OCI-LY1 (cell line): ENCODE measurements at regions not wholly inside any gene's neighbourhood (a gene's known extent, or its start where the extent isn't known, plus 50 kb on each side); places are given as distances from the start of the nearest gene placed in this dataset.

Experiments
- EZH2 ChIP-seq: fragments of 200-600 bp; sonication (generic), shearing (Covaris generic); IDR thresholded peaks from 2 replicates; pipeline ENCODE4 v1.8.0; 2017; ENCODE audit warnings: borderline replicate concordance, mixed run types, mild to moderate bottlenecking, antibody characterized with exemption, low read length, moderate library complexity, mixed read lengths
- TF ChIP-seq, protein P1 (sequence below): fragments of 200-600 bp; sonication (generic), shearing (Covaris generic); IDR thresholded peaks from 2 replicates; pipeline ENCODE4 v1.5.1; 2017; ENCODE audit warnings: mild to moderate bottlenecking, antibody characterized with exemption, low read length, moderate library complexity, mixed read lengths

DNA sequence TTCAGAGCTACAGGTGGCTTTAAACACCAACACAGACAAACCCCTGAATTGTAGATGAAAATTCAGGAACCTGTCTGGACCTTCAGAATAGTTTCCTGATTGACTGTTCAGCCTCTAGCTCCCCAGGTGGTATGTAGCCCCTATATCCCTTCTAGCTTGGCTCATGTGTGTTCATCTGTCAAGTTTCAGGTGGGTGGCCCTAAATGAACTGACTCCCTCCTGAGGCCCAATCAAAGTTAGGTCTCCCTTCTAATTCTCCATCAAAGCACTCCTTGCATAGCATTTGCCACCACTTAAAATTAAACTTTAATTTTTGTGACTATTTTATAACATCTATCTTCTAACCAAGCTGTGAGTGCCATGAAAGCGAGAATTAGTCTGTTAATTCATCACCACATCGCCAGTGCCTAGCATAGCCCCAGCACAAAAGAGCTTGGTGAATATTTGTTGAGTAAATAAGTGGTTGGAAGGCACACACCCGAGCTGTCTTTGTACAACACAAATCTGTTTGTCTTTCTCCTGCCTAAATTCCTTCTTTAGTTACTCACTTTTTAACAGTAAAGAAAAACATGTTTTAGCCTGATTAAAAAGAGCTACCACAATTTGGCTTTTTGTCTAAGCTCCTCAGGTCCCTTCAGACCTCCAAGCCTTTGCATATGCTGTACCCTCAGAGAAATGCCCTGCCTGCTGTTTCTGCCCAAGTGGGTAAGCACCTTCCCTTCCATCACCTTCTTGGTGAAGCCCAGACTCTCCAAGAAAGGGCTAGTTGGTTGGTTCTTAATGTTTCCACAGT is 138.1 kb upstream of the HMHB1 start:
- TF ChIP-seq, protein P1, sequence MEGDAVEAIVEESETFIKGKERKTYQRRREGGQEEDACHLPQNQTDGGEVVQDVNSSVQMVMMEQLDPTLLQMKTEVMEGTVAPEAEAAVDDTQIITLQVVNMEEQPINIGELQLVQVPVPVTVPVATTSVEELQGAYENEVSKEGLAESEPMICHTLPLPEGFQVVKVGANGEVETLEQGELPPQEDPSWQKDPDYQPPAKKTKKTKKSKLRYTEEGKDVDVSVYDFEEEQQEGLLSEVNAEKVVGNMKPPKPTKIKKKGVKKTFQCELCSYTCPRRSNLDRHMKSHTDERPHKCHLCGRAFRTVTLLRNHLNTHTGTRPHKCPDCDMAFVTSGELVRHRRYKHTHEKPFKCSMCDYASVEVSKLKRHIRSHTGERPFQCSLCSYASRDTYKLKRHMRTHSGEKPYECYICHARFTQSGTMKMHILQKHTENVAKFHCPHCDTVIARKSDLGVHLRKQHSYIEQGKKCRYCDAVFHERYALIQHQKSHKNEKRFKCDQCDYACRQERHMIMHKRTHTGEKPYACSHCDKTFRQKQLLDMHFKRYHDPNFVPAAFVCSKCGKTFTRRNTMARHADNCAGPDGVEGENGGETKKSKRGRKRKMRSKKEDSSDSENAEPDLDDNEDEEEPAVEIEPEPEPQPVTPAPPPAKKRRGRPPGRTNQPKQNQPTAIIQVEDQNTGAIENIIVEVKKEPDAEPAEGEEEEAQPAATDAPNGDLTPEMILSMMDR: no peak
- TF ChIP-seq EZH2: no peak
